Fibroblast of the aortic adventitia (primary cell): ENCODE measurements at regions not wholly inside any gene's neighbourhood (a gene's known extent, or its start where the extent isn't known, plus 50 kb on each side); places are given as distances from the start of the nearest gene placed in this dataset.

Experiments
- DNase-seq: peaks from one replicate; pipeline ENCODE4 v3.0.0-alpha.2; 2010; ENCODE audit warnings: low read depth
- H3K4me3 ChIP-seq: 2 replicates; pipeline ENCODE4 v1.5.1; 2011; ENCODE audit warnings: low read depth, mild to moderate bottlenecking, control low read depth, low read length, moderate library complexity
- TF ChIP-seq, protein P1 (sequence below): IDR thresholded peaks from 2 replicates; pipeline ENCODE4 v1.5.1; 2011; ENCODE audit warnings: mild to moderate bottlenecking, low read length, control low read depth, inconsistent platforms; ENCODE audit not compliant: insufficient read depth

DNA sequence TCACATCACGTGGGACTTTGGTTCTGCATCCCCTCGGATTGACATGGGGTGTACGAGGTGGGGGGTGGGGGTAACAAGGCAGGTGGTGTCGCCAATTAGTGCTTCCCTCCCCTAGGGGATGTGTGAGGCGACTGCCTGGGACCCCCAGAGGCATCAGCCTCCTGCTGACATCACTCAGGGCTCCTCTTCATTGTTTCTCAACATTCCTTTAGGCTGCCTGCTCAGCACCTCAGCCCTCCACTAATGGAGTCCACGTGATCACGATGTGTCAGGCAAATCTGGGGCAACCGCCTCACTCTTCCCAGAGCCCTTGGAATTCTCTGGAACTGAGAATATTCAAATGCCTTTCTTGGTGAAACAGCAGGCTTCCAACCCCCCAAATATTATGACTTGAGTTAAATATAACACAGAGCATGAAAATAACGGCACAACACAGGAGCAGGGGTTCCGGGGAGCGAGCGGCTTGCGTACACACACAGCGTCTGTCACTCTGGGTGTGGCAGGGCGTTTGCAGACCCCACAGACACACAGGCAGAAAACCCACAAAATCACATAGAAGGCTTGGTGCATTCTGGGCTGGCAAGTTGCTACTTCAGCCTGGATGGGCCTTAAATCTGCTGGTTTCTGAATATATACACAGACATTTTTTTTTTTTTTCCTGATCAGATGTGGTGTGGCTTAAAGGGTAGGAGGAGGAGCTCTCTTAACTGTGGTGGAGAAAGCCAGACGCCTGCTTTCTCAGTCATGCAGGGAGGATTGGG lies 170.1 kb upstream of the CADM1 start:
- no peak for DNase-seq
- no peak overlapping the region for H3K4me3 ChIP-seq
- TF ChIP-seq, protein P1, sequence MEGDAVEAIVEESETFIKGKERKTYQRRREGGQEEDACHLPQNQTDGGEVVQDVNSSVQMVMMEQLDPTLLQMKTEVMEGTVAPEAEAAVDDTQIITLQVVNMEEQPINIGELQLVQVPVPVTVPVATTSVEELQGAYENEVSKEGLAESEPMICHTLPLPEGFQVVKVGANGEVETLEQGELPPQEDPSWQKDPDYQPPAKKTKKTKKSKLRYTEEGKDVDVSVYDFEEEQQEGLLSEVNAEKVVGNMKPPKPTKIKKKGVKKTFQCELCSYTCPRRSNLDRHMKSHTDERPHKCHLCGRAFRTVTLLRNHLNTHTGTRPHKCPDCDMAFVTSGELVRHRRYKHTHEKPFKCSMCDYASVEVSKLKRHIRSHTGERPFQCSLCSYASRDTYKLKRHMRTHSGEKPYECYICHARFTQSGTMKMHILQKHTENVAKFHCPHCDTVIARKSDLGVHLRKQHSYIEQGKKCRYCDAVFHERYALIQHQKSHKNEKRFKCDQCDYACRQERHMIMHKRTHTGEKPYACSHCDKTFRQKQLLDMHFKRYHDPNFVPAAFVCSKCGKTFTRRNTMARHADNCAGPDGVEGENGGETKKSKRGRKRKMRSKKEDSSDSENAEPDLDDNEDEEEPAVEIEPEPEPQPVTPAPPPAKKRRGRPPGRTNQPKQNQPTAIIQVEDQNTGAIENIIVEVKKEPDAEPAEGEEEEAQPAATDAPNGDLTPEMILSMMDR, result no peak

DNA sequence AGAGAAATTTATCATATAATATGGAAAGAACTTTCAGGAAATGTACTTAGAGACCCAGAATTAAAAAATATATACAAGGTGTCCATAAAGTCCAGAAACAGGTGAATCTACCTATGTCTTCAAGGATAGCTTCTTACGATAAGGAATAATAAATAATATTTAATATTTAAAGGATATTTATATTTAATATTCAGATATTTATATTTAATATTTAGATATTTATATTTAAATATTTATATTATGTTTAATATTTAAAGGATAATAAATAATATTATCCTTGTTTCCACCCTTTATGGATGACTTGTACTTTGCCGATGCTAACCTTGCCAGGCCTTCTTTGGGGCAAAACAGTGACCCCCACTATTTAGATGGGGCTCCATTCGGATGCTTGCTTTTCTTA lies 169.5 kb upstream of the CADM1 start:
- no peak overlapping the region for H3K4me3 ChIP-seq
- TF ChIP-seq, protein P1, result no peak
- DNase-seq, result no peak

DNA sequence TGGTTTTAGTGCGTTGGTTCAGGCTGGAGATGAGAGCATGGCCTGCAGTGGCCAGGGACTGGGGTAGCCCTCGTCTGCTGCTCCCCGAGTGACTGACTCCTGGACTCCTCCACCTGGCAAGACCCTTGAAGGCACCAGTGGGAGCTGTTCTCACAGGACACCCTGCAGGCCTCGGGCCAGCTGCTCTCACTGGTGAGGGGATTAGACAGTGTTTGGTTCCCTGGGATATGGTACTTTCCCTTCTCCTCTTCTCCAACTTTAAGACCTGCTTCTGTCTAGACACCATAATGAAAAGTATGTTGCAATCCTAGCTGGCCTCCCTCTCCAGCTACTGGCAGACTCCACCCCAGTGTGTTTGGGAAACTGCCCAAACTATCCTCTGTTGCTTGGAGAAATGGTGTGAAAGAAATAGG lies 168.8 kb upstream of the CADM1 start:
- TF ChIP-seq, protein P1, result no peak
- no peak overlapping the region for H3K4me3 ChIP-seq
- no peak for DNase-seq

DNA sequence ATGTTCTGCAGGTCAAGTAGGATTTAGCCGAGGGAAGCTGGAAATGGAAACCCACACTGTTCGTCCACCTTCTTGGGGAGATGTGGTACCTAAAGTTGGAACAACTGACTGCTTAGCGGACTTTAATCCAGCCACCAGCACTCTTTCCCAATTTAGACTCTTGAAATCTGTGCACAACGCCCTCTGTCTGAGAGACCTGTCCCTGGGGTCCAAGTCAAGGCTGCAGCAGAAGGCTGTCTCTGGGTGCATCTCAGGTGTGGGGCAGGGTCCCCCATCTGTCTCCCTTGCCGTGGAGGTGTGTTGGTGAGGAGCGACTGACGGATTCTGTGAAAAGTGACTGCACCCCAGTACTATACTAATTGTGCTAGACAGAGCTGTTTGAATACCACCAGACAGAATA lies 168.2 kb upstream of the CADM1 start:
- TF ChIP-seq, protein P1, result no peak
- no peak for DNase-seq
- H3K4me3 ChIP-seq, result no peak overlapping the region

DNA sequence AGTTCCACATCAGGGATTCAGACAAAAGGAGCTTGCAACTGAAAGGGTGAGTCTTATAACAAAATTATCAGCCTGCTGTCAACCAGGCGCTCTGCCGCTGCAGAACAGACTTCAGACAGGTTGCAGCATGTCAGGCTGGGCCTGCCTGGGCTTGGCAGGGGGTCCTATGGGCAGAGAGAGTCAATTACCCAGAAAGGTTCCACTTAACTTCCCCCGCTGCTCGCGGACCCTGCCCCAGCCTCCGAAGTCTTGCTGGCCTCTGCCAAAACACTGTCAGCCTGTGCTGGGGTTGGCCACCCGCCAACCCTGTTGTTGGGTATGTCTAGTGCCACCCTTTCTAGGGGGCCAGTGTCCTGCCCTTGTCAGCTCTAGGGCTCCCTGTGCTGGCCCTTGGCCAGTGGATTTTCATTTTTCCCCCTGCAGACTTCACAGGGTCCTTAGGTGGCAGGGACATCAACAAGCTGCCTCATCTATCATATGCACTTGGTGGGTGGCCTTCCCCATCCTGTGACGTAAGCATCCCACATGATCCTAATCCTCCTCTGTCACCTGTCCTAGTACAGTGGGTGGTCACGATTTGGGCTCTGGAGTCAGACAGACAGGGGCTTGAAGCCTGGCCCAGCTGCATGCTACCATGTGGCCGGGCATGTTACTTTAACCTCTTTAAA lies 166.5 kb upstream of the CADM1 start:
- TF ChIP-seq, protein P1, result no peak
- H3K4me3 ChIP-seq, result no peak overlapping the region
- no peak for DNase-seq

DNA sequence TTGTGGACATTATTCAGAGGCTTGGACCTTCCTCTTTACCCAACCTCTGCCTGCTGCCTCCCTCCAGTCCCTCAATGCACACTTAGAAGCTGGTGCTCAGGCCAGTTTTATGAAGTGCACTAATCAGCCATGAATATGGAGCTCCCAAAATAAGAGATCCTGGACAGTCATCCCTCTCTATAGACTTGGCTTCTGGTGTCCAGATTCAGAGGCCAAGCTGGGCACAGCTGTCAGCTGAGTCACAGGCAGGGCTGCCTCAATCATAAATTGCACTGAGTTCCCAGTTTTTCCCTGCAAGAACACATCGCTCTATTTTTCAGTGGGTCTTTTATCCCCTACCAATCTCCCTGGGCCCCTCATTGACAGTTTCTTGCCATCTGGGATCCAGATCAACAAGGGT lies 161.7 kb upstream of the CADM1 start:
- no peak overlapping the region for H3K4me3 ChIP-seq
- no peak for DNase-seq
- TF ChIP-seq, protein P1, result no peak
